Thyroid gland (tissue), 4 donors: ENCODE measurements at regions not wholly inside any gene's neighbourhood (a gene's known extent, or its start where the extent isn't known, plus 50 kb on each side); places are given as distances from the start of the nearest gene placed in this dataset.

Experiments used
- CTCF ChIP-seq, 6 experiments: fragments of 200-600 bp in 3 of 6; fragments of 450-650 bp in 3 of 6; sonication (generic) in 3 of 6; IDR thresholded peaks; one replicate each; pipeline ENCODE4 v1.5.1; 2016 to 2019; ENCODE audit warnings: antibody characterized with exemption in 6 of 6, mild to moderate bottlenecking in 2 of 6, inconsistent platforms in 1 of 6, moderate library complexity in 1 of 6
- POLR2A ChIP-seq, 2 donors: fragments of 450-650 bp; IDR thresholded peaks; one replicate each; pipeline ENCODE4 v1.6.1; 2017; ENCODE audit warnings: antibody characterized with exemption in 2 of 2, mild to moderate bottlenecking in 2 of 2, moderate library complexity in 1 of 2

DNA sequence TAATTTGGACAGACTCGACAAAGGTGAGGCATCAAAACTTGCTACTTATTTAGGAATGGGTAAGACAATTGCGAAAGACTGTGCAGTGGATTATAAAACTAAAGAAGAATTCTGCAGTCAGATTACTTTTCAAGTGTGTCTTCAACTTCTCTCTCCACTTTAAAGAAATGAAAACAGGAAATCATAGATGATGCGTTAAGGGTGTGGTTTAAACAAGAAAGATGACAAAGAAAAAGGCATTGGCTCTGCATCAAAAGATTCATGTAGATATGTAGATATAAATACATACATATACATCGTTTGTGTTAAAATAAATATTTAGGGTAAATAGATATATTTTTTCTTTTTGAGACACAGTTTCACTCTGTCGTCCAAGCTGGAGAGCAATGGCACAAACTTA lies 74.6 kb upstream of the PARP11 start:
- TF ChIP-seq CTCF (IDR thresholded peaks at IDR 0.05) (no peak), POLR2A (IDR thresholded peaks at IDR 0.05) (no peak)
